ENCODE measurements at regions not wholly inside any gene's neighbourhood (a gene's known extent, or its start where the extent isn't known, plus 50 kb on each side); places are given as distances from the start of the nearest gene placed in this dataset.

- Histone ChIP-seq H3K9me3 (no peaks in the 10 kb centered on the region), H3K27ac (peak overlapping the region in 2 of 3 donors; percentile 29 to 44), H3K4me3 (replicated peaks in 1 of 3) (no peak overlapping the region), H3K4me1 (peaks cover 31 to 53% of the 10 kb centered on the region in 2 donors), H3K27me3 (no peaks in the 10 kb centered on the region), H3K36me3 (no peaks in the 10 kb centered on the region)
- no peak for DNase-seq
- peak in 1 of 6 experiments; percentile 1 for TF ChIP-seq CTCF (IDR thresholded peaks at IDR 0.05)
- TF ChIP-seq POLR2A (IDR thresholded peaks at IDR 0.05), result no peak
- 78 to 93% methylated on average over 6 of the region's 6 CpGs for WGBS, 2 donors
- intact Hi-C loops (cut with DNase I), result no loop called here
These were observed 226.4 kb upstream of the KLF14 start for GRCh38 chr7:130960208-130960988.

DNA sequence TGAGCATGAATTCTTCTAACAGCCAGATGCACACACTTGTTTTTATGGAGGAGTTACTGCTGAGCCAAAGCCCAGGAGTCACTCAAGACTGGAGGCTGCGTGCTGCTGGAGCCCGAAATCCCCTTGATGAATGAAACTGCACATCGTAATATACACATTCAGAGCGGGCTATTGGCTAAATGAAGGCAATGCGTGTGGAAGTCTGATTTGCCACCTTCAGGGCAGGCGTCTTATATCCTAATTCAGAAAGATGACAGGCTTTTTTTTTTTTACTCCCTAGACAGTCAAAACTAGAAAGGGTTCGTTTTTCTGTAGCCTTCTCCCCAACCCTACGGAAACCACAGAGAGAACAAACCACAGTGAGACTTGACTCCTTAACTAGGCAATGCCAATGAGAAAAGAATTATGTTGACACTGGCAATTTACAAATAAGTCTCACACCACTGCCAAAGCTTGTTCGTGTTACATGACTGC is 227.2 kb upstream of the KLF14 start:
- TF ChIP-seq POLR2A (IDR thresholded peaks at IDR 0.05) (no peak), CTCF (IDR thresholded peaks at IDR 0.05) (no peak)
- DNase-seq, result no peak
- WGBS, 2 donors, result 82 to 89% methylated on average over 9 of the region's 9 CpGs
- Histone ChIP-seq H3K4me3 (replicated peaks in 1 of 3) (no peak overlapping the region), H3K36me3 (no peaks in the 10 kb centered on the region), H3K27ac (peak overlapping the region in 2 of 3 donors; percentile 29 to 44), H3K4me1 (peaks cover 23 to 45% of the 10 kb centered on the region in 2 donors), H3K9me3 (no peaks in the 10 kb centered on the region), H3K27me3 (no peaks in the 10 kb centered on the region)
- intact Hi-C loops (cut with DNase I), result no loop called here

GRCh38 chr7:130962109-130962508 is 228.1 kb upstream of the KLF14 start:
- TF ChIP-seq CTCF (IDR thresholded peaks at IDR 0.05) (no peak), POLR2A (IDR thresholded peaks at IDR 0.05) (no peak)
- no peaks in the 10 kb centered on the region for H3K9me3 ChIP-seq
- H3K36me3 ChIP-seq, result peaks cover 0 to 6% of the 10 kb centered on the region in 2 donors
- H3K4me3 ChIP-seq (replicated peaks in 1 of 3), result no peak overlapping the region
- intact Hi-C loops (cut with DNase I), result no loop called here
- no peak for DNase-seq
- WGBS, 2 donors, result 94 to 98% methylated on average over 2 of the region's 2 CpGs
- H3K27ac ChIP-seq, result peak overlapping the region in 2 of 3 donors; percentile 29 to 41
- no peaks in the 10 kb centered on the region for H3K27me3 ChIP-seq
- H3K4me1 ChIP-seq, result peaks cover 14 to 36% of the 10 kb centered on the region in 2 donors

DNA sequence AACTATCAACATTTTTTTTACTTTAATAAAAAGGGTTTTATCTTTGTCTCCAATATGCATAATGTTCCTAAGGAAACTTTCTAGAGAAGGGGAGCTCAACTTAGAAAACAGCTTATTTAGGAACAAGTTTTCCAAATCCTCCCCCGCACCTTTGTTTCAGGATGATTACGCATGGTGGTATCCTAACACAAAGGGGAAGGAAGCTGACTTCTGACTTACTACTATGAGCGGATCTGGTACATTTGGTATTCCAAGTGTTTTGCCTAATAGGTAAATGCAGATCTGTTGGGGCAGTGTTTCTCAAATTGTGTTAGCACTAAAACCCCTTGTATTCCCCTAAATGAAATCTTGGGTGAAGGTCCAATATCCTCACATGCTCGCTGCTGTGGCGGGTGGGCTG is 229.3 kb upstream of the KLF14 start:
- DNase-seq, result no peak
- Histone ChIP-seq H3K36me3 (peaks cover 0 to 6% of the 10 kb centered on the region in 2 donors), H3K27ac (no peak overlapping the region), H3K27me3 (no peaks in the 10 kb centered on the region), H3K4me1 (peaks cover 8 to 25% of the 10 kb centered on the region in 2 donors), H3K9me3 (no peaks in the 10 kb centered on the region), H3K4me3 (replicated peaks in 1 of 3) (no peak overlapping the region)
- TF ChIP-seq CTCF (IDR thresholded peaks at IDR 0.05), result no peak
- TF ChIP-seq POLR2A (IDR thresholded peaks at IDR 0.05), result no peak
- intact Hi-C loops (cut with DNase I), result no loop called here
- 92 to 93% methylated on average over 5 of the region's 5 CpGs for WGBS, 2 donors

GRCh38 chr7:130965515-130965914 is 231.5 kb upstream of the KLF14 start:
- Histone ChIP-seq H3K27me3 (no peaks in the 10 kb centered on the region), H3K4me3 (replicated peaks in 1 of 3) (no peak overlapping the region), H3K27ac (no peak overlapping the region), H3K36me3 (peaks cover 0 to 6% of the 10 kb centered on the region in 2 donors), H3K9me3 (no peaks in the 10 kb centered on the region), H3K4me1 (peaks cover 14 to 23% of the 10 kb centered on the region in 2 donors)
- DNase-seq, result no peak
- intact Hi-C loops (cut with DNase I), result no loop called here
- TF ChIP-seq POLR2A (IDR thresholded peaks at IDR 0.05) (no peak), CTCF (IDR thresholded peaks at IDR 0.05) (no peak)
